ENCODE measurements at regions not wholly inside any gene's neighbourhood (a gene's known extent, or its start where the extent isn't known, plus 50 kb on each side); places are given as distances from the start of the nearest gene placed in this dataset.
A peak's percentile ranks its signal among the peaks of the same experiment; 100 is the strongest.

GRCh38 chr10:36621346-36621745, 504.1 kb upstream of the ANKRD30A start:
- Histone ChIP-seq H3K36me3 (no peaks in the 10 kb centered on the region), H3K27ac (no peak overlapping the region), H3K4me1 (ENCODE audit: low read depth) (no peaks in the 10 kb centered on the region), H3K9me3 (ENCODE audit: low read depth) (no peaks in the 10 kb centered on the region), H3K4me3 (no peak overlapping the region), H3K27me3 (no peaks in the 10 kb centered on the region)
- no peak for DNase-seq (ENCODE audit: low read depth in 1 of 2, low spot score in 1 of 2)
- no peak for TF ChIP-seq CTCF (IDR thresholded peaks at IDR 0.05; ENCODE audit: low read depth, low read length)

- Histone ChIP-seq H3K4me1 (ENCODE audit: low read depth) (no peaks in the 10 kb centered on the region), H3K27ac (no peak overlapping the region), H3K4me3 (no peak overlapping the region), H3K27me3 (no peaks in the 10 kb centered on the region), H3K9me3 (ENCODE audit: low read depth) (no peaks in the 10 kb centered on the region), H3K36me3 (no peaks in the 10 kb centered on the region)
- DNase-seq (ENCODE audit: low read depth in 1 of 2, low spot score in 1 of 2) = no peak
- TF ChIP-seq CTCF (IDR thresholded peaks at IDR 0.05; ENCODE audit: low read depth, low read length) = no peak
Measured at GRCh38 chr10:36612436-36612835, 513.0 kb upstream of the ANKRD30A start.

GRCh38 chr10:36608866-36609265, 516.5 kb upstream of the ANKRD30A start:
- TF ChIP-seq CTCF (IDR thresholded peaks at IDR 0.05; ENCODE audit: low read depth, low read length) = no peak
- Histone ChIP-seq H3K4me1 (ENCODE audit: low read depth) (peaks cover 2% of the 10 kb centered on the region), H3K4me3 (no peak overlapping the region), H3K27ac (no peak overlapping the region), H3K27me3 (no peaks in the 10 kb centered on the region), H3K36me3 (no peaks in the 10 kb centered on the region), H3K9me3 (ENCODE audit: low read depth) (no peaks in the 10 kb centered on the region)
- DNase-seq (ENCODE audit: low read depth in 1 of 2, low spot score in 1 of 2) = peak in 1 of 2 donors; percentile 15

- no peaks in the 10 kb centered on the region for H3K9me3 ChIP-seq (ENCODE audit: low read depth)
- H3K4me3 ChIP-seq = no peak overlapping the region
- H3K4me1 ChIP-seq (ENCODE audit: low read depth) = peaks cover 2% of the 10 kb centered on the region
- TF ChIP-seq CTCF (IDR thresholded peaks at IDR 0.05; ENCODE audit: low read depth, low read length) = no peak
- H3K27me3 ChIP-seq = no peaks in the 10 kb centered on the region
- peak in 1 of 2 donors; percentile 62 for DNase-seq (ENCODE audit: low read depth in 1 of 2, low spot score in 1 of 2)
- no peak overlapping the region for H3K27ac ChIP-seq
- no peaks in the 10 kb centered on the region for H3K36me3 ChIP-seq
Measured at GRCh38 chr10:36608251-36608650, 517.1 kb upstream of the ANKRD30A start.

- Histone ChIP-seq H3K27me3 (no peaks in the 10 kb centered on the region), H3K36me3 (no peaks in the 10 kb centered on the region), H3K27ac (no peak overlapping the region), H3K9me3 (ENCODE audit: low read depth) (no peaks in the 10 kb centered on the region), H3K4me1 (ENCODE audit: low read depth) (peaks cover 2% of the 10 kb centered on the region), H3K4me3 (no peak overlapping the region)
- DNase-seq (ENCODE audit: low read depth in 1 of 2, low spot score in 1 of 2) = peak in 1 of 2 donors; percentile 17
- no peak for TF ChIP-seq CTCF (IDR thresholded peaks at IDR 0.05; ENCODE audit: low read depth, low read length)
Measured at GRCh38 chr10:36606234-36606839, 519.1 kb upstream of the ANKRD30A start.
